K562 (cell line): ENCODE measurements at regions not wholly inside any gene's neighbourhood (a gene's known extent, or its start where the extent isn't known, plus 50 kb on each side); places are given as distances from the start of the nearest gene placed in this dataset.

Source experiments
- ATAC-seq: fragments of 200-7000 bp; cut with Tn5 transposase; 3 replicates; pipeline ENCODE4 v1.9.1; 2020; ENCODE audit warnings: moderate library complexity
- BruUV-seq: library from RNA; stranded (reverse); fragments of 400-500 nt; replicated peaks from 2 replicates; lab custom pipeline; 2021; lab: Mats Ljungman, UMichigan
- CTCF ChIA-PET: fragments of 300-600 bp; formaldehyde crosslinking; extraction: SDS; loops from one replicate; lab custom pipeline; 2021; ENCODE audit warnings: low intra/inter-chr PET ratio; lab: Yijun Ruan, JAX
- POLR2A ChIA-PET: fragments of 300-600, 350-650 bp; sonication (Branson Sonifier 250); formaldehyde crosslinking; extraction: SDS; loops from one replicate; lab custom pipeline; 2021; ENCODE audit warnings: antibody characterized with exemption, inconsistent platforms; lab: Yijun Ruan, JAX
- DNase-seq, 4 experiments: peaks; one replicate each; pipeline versions ENCODE4 v3.0.0 to v3.0.0-alpha.2; 2011 to 2018; ENCODE audit warnings: low spot score in 3 of 4, mixed read lengths in 3 of 4; ENCODE audit errors: extremely low read depth in 1 of 4
- FAIRE-seq: peaks from 2 replicates; lab custom pipeline; 2011; peaks lifted over from hg19 to GRCh38; lab: Jason Lieb, UNC
- H2AFZ ChIP-seq: 2 replicates; pipeline ENCODE4 v1.6.0; 2011; ENCODE audit warnings: low read depth, low read length, control low read depth, inconsistent platforms
- H3K27ac ChIP-seq: fragments of 200-600 bp; 3 replicates; pipeline ENCODE4 v1.8.0; 2011; ENCODE audit warnings: low read depth, mild to moderate bottlenecking, control low read depth, inconsistent platforms, low read length, moderate library complexity, mixed read lengths; ENCODE audit errors: extremely low read depth
- H3K27me3 ChIP-seq, 2 experiments: fragments of 300-600 bp in 1 of 2; 2 replicates in 1 of 2; 3 replicates in 1 of 2; pipeline versions ENCODE4 v1.6.0 to v1.8.0; 2011; ENCODE audit warnings: inconsistent platforms in 2 of 2, low read length in 2 of 2, mild to moderate bottlenecking in 1 of 2, mixed read lengths in 1 of 2, moderate library complexity in 1 of 2; ENCODE audit not compliant: control insufficient read depth in 2 of 2, insufficient read depth in 2 of 2
- H3K36me3 ChIP-seq: fragments of 300-600 bp; 3 replicates; pipeline ENCODE4 v1.8.0; 2011; ENCODE audit warnings: mild to moderate bottlenecking, low read length, inconsistent platforms; ENCODE audit not compliant: control insufficient read depth, insufficient read depth
- H3K4me1 ChIP-seq, 2 experiments: fragments of 200-600 bp in 1 of 2; replicated peaks in 1 of 2; 2 replicates in 1 of 2; 3 replicates in 1 of 2; pipeline versions ENCODE4 v1.5.1 to v1.8.0; 2011; ENCODE audit warnings: inconsistent platforms in 2 of 2, low read length in 2 of 2, mild to moderate bottlenecking in 1 of 2, mixed read lengths in 1 of 2, moderate library complexity in 1 of 2; ENCODE audit not compliant: control insufficient read depth in 2 of 2, insufficient read depth in 2 of 2
- H3K4me2 ChIP-seq: 2 replicates; pipeline ENCODE4 v1.6.1; 2011; ENCODE audit warnings: low read length, control low read depth, inconsistent platforms, mixed read lengths; ENCODE audit not compliant: insufficient read depth
- H3K4me3 ChIP-seq: fragments of 200-600 bp; sonication (generic), shearing (Covaris generic); 2 replicates; pipeline ENCODE4 v1.5.1; 2016; ENCODE audit warnings: control low read depth, inconsistent platforms
- H3K79me2 ChIP-seq: fragments of 200-600 bp; 3 replicates; pipeline ENCODE4 v1.8.0; 2011; ENCODE audit warnings: low read length, inconsistent platforms; ENCODE audit not compliant: control insufficient read depth, insufficient read depth
- H3K9ac ChIP-seq, 2 experiments: 2 replicates each; pipeline versions ENCODE4 v1.6.0 to v1.6.1; 2011; ENCODE audit warnings: low read depth in 2 of 2, low read length in 2 of 2, control low read depth in 1 of 2, inconsistent platforms in 1 of 2, mild to moderate bottlenecking in 1 of 2, mixed read lengths in 1 of 2; ENCODE audit not compliant: insufficient read depth in 1 of 2
- H3K9me1 ChIP-seq: one replicate; pipeline ENCODE4 v1.6.0; 2011; ENCODE audit warnings: inconsistent platforms, mild to moderate bottlenecking, low read length, moderate library complexity; ENCODE audit not compliant: control insufficient read depth, insufficient read depth
- H3K9me3 ChIP-seq: replicated peaks from 2 replicates; pipeline ENCODE4 v1.5.1; 2011; ENCODE audit warnings: low read depth, low read length, inconsistent platforms; ENCODE audit not compliant: control insufficient read depth, insufficient read depth
- H4K20me1 ChIP-seq: replicated peaks from 2 replicates; pipeline ENCODE4 v1.6.1; 2011; ENCODE audit warnings: low read length, inconsistent platforms, mixed read lengths; ENCODE audit not compliant: control insufficient read depth, insufficient read depth
- ELF1 ChIP-seq: fragments of 200-800 bp; sonication (Bioruptor generic); IDR thresholded peaks from 2 replicates; pipeline ENCODE4 v1.6.1; 2016; ENCODE audit warnings: missing genetic modification characterization, missing compliant biosample characterization
- ETV6 ChIP-seq, 3 experiments: fragments of 150-350 bp in 1 of 3; sonication (generic) in 1 of 3; formaldehyde crosslinking in 1 of 3; IDR thresholded peaks; 2 replicates each; pipeline versions ENCODE4 v1.6.1 to v1.8.0; 2014 to 2022; ENCODE audit warnings: borderline replicate concordance in 2 of 3, low read depth in 2 of 3, antibody characterized with exemption in 1 of 3, low read length in 1 of 3, mild to moderate bottlenecking in 1 of 3, missing genetic modification reagents in 1 of 3
- HDAC1 ChIP-seq, 2 experiments: fragments of 450-650 bp; IDR thresholded peaks; 2 replicates each; pipeline ENCODE4 v1.6.1; 2016 to 2017; ENCODE audit warnings: inconsistent platforms in 1 of 2, mild to moderate bottlenecking in 1 of 2, moderate library complexity in 1 of 2
- KLF1 ChIP-seq: fragments of 450-650 bp; IDR thresholded peaks from 2 replicates; pipeline ENCODE4 v1.6.1; 2016; ENCODE audit warnings: missing genetic modification characterization, missing compliant biosample characterization
- KLF6 ChIP-seq: fragments of 250-450 bp; sonication (Bioruptor Pico); IDR thresholded peaks from 2 replicates; pipeline ENCODE4 v1.4.0; 2020; ENCODE audit warnings: mild to moderate bottlenecking, moderate library complexity, borderline replicate concordance
- NFXL1 ChIP-seq: fragments of 450-650 bp; formaldehyde crosslinking; IDR thresholded peaks from 2 replicates; pipeline ENCODE4 v1.4.0; 2021; ENCODE audit warnings: mild to moderate bottlenecking
- PHF20 ChIP-seq: fragments of 450-650 bp; IDR thresholded peaks from 2 replicates; pipeline ENCODE4 v1.6.1; 2018; ENCODE audit not compliant: partially characterized antibody
- POLR2B ChIP-seq: fragments of 450-650 bp; IDR thresholded peaks from 2 replicates; pipeline ENCODE4 v1.6.1; 2018; ENCODE audit warnings: low read depth; ENCODE audit not compliant: partially characterized antibody
- PURB ChIP-seq: sonication (generic); formaldehyde crosslinking; IDR thresholded peaks from 2 replicates; pipeline ENCODE4 v1.9.0; 2021; ENCODE audit warnings: low read depth, mild to moderate bottlenecking, missing genetic modification reagents
- RBBP5 ChIP-seq: fragments of 200-600 bp; sonication (generic); IDR thresholded peaks from 2 replicates; pipeline ENCODE4 v1.6.1; 2012; ENCODE audit warnings: borderline replicate concordance, mild to moderate bottlenecking, low read length, control low read depth, inconsistent platforms; ENCODE audit not compliant: insufficient read depth, poor library complexity, severe bottlenecking
- SMARCB1 ChIP-seq: IDR thresholded peaks from 2 replicates; pipeline ENCODE4 v1.6.1; 2011; ENCODE audit warnings: improper control_type of control experiment, low read depth; ENCODE audit not compliant: insufficient read length
- SREBF1 ChIP-seq: fragments of 150-350 bp; IDR thresholded peaks from 2 replicates; pipeline ENCODE4 v1.6.1; 2014; ENCODE audit warnings: antibody characterized with exemption, low read depth, low read length, borderline replicate concordance
- SRF ChIP-seq, 2 experiments: fragments of 250-450, 450-650 bp in 1 of 2; sonication (Bioruptor Pico) in 1 of 2; sonication (generic) in 1 of 2; formaldehyde crosslinking; IDR thresholded peaks; 2 replicates each; pipeline versions ENCODE4 v1.5.0 to v1.5.1; 2020 to 2022; ENCODE audit warnings: mild to moderate bottlenecking in 1 of 2, missing genetic modification reagents in 1 of 2
- ZBED1 ChIP-seq: IDR thresholded peaks from 2 replicates; pipeline ENCODE4 v1.6.1; 2014
- ZNF212 ChIP-seq: fragments of 450-650 bp; formaldehyde crosslinking; IDR thresholded peaks from 2 replicates; pipeline ENCODE4 v1.4.0; 2020; ENCODE audit warnings: mild to moderate bottlenecking
- ZNF23 ChIP-seq: fragments of 250-450 bp; sonication (Bioruptor Pico); IDR thresholded peaks from 2 replicates; pipeline ENCODE4 v1.4.0; 2020; ENCODE audit warnings: mild to moderate bottlenecking
- ZNF57 ChIP-seq: fragments of 450-650 bp; formaldehyde crosslinking; IDR thresholded peaks from 2 replicates; pipeline ENCODE4 v1.4.0; 2020; ENCODE audit warnings: mild to moderate bottlenecking, moderate library complexity
- ZNF717 ChIP-seq: fragments of 250-450 bp; sonication (Bioruptor Pico); IDR thresholded peaks from 2 replicates; pipeline ENCODE4 v1.5.0; 2021
- WGBS: fragments of 100-300 bp; shearing (Covaris generic); methylation state at CpG from one replicate; pipeline ENCODE4 v1.1.6; 2016; ENCODE audit warnings: low coverage, mixed read lengths; ENCODE audit not compliant: insufficient coverage; ENCODE audit errors: missing lambda C conversion rate; 5-methylcytosine and 5-hydroxymethylcytosine counted together
- in situ Hi-C: fragments of 300-500 bp; cut with MboI; formaldehyde crosslinking; loops from 4 replicates; pipeline ENCODE4 v1.15.0; 2018; ENCODE audit warnings: inconsistent platforms, mixed read lengths
- intact Hi-C: fragments of 100-400 bp; cut with micrococcal nuclease; formaldehyde crosslinking; loops from 2 replicates; pipeline ENCODE4 v1.14.2; 2022
- TF ChIP-seq, protein P1 (sequence below): fragments of 250-450 bp; sonication (Bioruptor Pico); IDR thresholded peaks from 2 replicates; pipeline ENCODE4 v1.4.0; 2020
- TF ChIP-seq, protein P2 (sequence below): fragments of 250-450 bp; sonication (Bioruptor Pico); IDR thresholded peaks from 2 replicates; pipeline ENCODE4 v1.6.1; 2021; ENCODE audit warnings: mild to moderate bottlenecking

DNA sequence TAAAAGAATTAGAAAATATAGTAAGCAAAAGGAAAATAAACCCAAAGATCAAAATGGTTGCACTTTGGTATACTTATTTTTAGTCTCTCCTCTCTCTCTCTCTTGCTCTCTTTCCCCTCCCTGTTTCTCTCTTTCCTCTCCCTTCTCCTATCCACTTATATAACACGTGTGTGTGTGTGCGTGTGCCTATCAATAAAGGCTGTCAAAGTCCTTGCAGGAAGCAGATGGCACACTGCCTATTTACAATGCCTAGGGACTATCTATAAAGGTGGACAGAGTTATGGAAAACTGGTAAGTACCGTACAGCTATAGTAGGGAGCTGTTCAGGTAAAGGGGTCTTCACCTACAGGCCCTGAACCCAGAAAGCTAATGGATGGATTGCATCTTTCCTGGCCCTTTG lies 161.6 kb downstream of the SQOR start:
- no peaks in the 10 kb centered on the region for H3K9me1 ChIP-seq
- no peak overlapping the region for H3K27ac ChIP-seq
- in situ Hi-C loops = no loop called here
- FAIRE-seq (no peak), DNase-seq (no peak), ATAC-seq (no peak)
- no peaks in the 10 kb centered on the region for H3K79me2 ChIP-seq
- WGBS = 0% methylated on average over 3 of the region's 3 CpGs
- ChIA-PET POLR2A (interaction anchor here (0.6 kb wide), 1 partner anchor 57 kb away, joined by 5 read pairs; no protein-coding TSS in a partner anchor), CTCF (no interaction called here)
- intact Hi-C loops = no loop called here
- BruUV-seq = no TSS peak
- H4K20me1 ChIP-seq = no peaks in the 10 kb centered on the region
- no peaks in the 10 kb centered on the region for H3K9me3 ChIP-seq
- H2AFZ ChIP-seq = no peak overlapping the region
- no peaks in the 10 kb centered on the region for H3K27me3 ChIP-seq
- H3K4me1 ChIP-seq = no peaks in the 10 kb centered on the region
- H3K4me3 ChIP-seq = no peak overlapping the region
- no peak overlapping the region for H3K4me2 ChIP-seq
- H3K36me3 ChIP-seq = no peaks in the 10 kb centered on the region
- TF ChIP-seq SREBF1 (no peak), PHF20 (no peak), ETV6 (IDR thresholded peaks at IDR 0.05; ENCODE audit: borderline replicate concordance in 1 of 2, low read depth in 2 of 2, low read length in 1 of 2) (no peak), ETV6 (CRISPR knock-in tag; IDR thresholded peaks at IDR 0.05; ENCODE audit: borderline replicate concordance) (no peak), KLF1 (no peak), SRF (CRISPR knock-in tag; IDR thresholded peaks at IDR 0.05) (no peak), ZNF717 (CRISPR knock-in tag) (no peak), ZNF57 (no peak), POLR2B (no peak), RBBP5 (no peak), ELF1 (tag) (no peak), KLF6 (CRISPR knock-in tag) (no peak), ZNF23 (no peak), NFXL1 (CRISPR knock-in tag) (no peak), HDAC1 (IDR thresholded peaks at IDR 0.05) (no peak), SMARCB1 (no peak), ZBED1 (no peak), PURB (CRISPR knock-in tag) (no peak), ZNF212 (CRISPR knock-in tag) (no peak)
- TF ChIP-seq, protein P1, sequence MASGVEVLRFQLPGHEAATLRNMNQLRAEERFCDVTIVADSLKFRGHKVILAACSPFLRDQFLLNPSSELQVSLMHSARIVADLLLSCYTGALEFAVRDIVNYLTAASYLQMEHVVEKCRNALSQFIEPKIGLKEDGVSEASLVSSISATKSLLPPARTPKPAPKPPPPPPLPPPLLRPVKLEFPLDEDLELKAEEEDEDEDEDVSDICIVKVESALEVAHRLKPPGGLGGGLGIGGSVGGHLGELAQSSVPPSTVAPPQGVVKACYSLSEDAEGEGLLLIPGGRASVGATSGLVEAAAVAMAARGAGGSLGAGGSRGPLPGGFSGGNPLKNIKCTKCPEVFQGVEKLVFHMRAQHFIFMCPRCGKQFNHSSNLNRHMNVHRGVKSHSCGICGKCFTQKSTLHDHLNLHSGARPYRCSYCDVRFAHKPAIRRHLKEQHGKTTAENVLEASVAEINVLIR (CRISPR knock-in tag) = no peak
- TF ChIP-seq, protein P2, sequence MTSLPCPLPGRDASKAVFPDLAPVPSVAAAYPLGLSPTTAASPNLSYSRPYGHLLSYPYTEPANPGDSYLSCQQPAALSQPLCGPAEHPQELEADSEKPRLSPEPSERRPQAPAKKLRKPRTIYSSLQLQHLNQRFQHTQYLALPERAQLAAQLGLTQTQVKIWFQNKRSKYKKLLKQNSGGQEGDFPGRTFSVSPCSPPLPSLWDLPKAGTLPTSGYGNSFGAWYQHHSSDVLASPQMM (CRISPR knock-in tag) = no peak
- H3K9ac ChIP-seq = no peak overlapping the region
